Subcutaneous abdominal adipose tissue (tissue), 5 donors: ENCODE measurements at regions not wholly inside any gene's neighbourhood (a gene's known extent, or its start where the extent isn't known, plus 50 kb on each side); places are given as distances from the start of the nearest gene placed in this dataset.

Experiments
- H3K27ac ChIP-seq: one replicate; pipeline ENCODE4 v1.7.0; 2013; ENCODE audit warnings: low read depth, mild to moderate bottlenecking, inconsistent platforms, low read length, moderate library complexity
- H3K27me3 ChIP-seq, 5 donors: one replicate each; pipeline ENCODE4 v1.7.0; 2013; ENCODE audit warnings: low read length in 5 of 5, inconsistent platforms in 1 of 5; ENCODE audit not compliant: control insufficient read depth in 5 of 5, insufficient read depth in 4 of 5
- H3K36me3 ChIP-seq, 5 donors: one replicate each; pipeline ENCODE4 v1.7.0; 2013; ENCODE audit warnings: low read length in 5 of 5; ENCODE audit not compliant: control insufficient read depth in 5 of 5, insufficient read depth in 5 of 5
- H3K4me1 ChIP-seq, 5 donors: one replicate each; pipeline ENCODE4 v1.7.0; 2013; ENCODE audit warnings: low read length in 5 of 5, mild to moderate bottlenecking in 3 of 5, moderate library complexity in 1 of 5; ENCODE audit not compliant: control insufficient read depth in 5 of 5, insufficient read depth in 5 of 5
- H3K4me3 ChIP-seq, 5 donors: one replicate each; pipeline ENCODE4 v1.7.0; 2013; ENCODE audit warnings: low read length in 5 of 5, low read depth in 1 of 5
- H3K9ac ChIP-seq, 5 donors: one replicate each; pipeline ENCODE4 v1.7.0; 2013; ENCODE audit warnings: low read length in 5 of 5, mild to moderate bottlenecking in 4 of 5, moderate library complexity in 3 of 5
- H3K9me3 ChIP-seq, 5 donors: one replicate each; pipeline ENCODE4 v1.7.0; 2013; ENCODE audit warnings: low read length in 5 of 5; ENCODE audit not compliant: control insufficient read depth in 5 of 5
- donor health status: healthy.
- donor health status: healthy.
- donor health status: healthy.
- donor health status: healthy.
- donor health status: healthy.

GRCh38 chr2:83063511-83063910, 1395.6 kb downstream of the SUCLG1 start:
- H3K27me3 ChIP-seq = no peaks in the 10 kb centered on the region
- H3K27ac ChIP-seq = no peak overlapping the region
- no peak overlapping the region for H3K4me3 ChIP-seq
- no peaks in the 10 kb centered on the region for H3K36me3 ChIP-seq
- H3K9ac ChIP-seq = no peak overlapping the region
- peaks cover 0 to 4% (median 0%) of the 10 kb centered on the region in 5 donors for H3K9me3 ChIP-seq
- H3K4me1 ChIP-seq = no peaks in the 10 kb centered on the region

DNA sequence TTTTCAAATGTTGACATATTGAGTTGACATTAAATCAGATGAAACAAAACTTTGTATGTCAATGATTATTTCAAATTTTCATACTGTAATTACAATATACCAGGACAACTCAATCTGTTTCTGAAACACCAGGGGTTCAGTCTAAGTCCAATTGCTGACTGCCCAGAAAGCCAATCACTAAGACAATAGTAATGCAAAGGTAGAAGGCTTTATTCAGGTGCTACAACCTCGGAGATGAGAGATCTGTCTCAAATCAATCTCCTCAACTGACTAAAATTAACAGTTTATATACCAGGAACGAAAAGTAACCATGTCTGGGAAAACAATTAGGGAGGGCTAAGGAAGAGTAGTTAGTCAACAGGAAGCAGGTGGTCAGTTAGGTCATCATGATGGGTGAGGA, 1400.4 kb downstream of the SUCLG1 start:
- H3K9me3 ChIP-seq = peaks cover 0 to 4% (median 0%) of the 10 kb centered on the region in 5 donors
- H3K4me3 ChIP-seq = no peak overlapping the region
- no peak overlapping the region for H3K27ac ChIP-seq
- no peaks in the 10 kb centered on the region for H3K36me3 ChIP-seq
- H3K4me1 ChIP-seq = no peaks in the 10 kb centered on the region
- H3K9ac ChIP-seq = no peak overlapping the region
- H3K27me3 ChIP-seq = no peaks in the 10 kb centered on the region

GRCh38 chr2:83055376-83056010, 1403.6 kb downstream of the SUCLG1 start:
- H3K27ac ChIP-seq = no peak overlapping the region
- H3K4me3 ChIP-seq = no peak overlapping the region
- no peaks in the 10 kb centered on the region for H3K27me3 ChIP-seq
- no peaks in the 10 kb centered on the region for H3K4me1 ChIP-seq
- H3K36me3 ChIP-seq = no peaks in the 10 kb centered on the region
- no peak overlapping the region for H3K9ac ChIP-seq
- H3K9me3 ChIP-seq = peaks cover 0 to 4% (median 0%) of the 10 kb centered on the region in 5 donors

DNA sequence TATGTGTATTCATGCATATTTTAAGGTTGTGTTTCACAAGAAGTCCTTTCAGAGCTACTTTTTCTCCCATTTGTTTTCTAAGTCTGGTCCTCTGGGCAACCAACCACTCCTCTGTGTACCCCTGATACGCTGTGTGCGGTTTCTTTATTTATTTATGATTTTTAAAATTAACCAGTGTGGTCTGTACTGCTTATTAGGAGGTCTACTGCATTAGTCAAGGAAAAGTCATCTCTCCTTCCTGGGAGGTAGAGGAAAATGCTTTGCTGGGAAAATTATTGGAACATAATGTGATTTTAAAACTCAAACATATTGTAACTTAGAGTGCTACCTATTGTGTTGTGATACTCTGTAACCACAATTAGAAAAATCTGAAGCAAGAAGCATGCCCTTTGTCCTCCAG, 1404.3 kb downstream of the SUCLG1 start:
- H3K27ac ChIP-seq = no peak overlapping the region
- no peak overlapping the region for H3K9ac ChIP-seq
- peaks cover 0 to 4% (median 0%) of the 10 kb centered on the region in 5 donors for H3K9me3 ChIP-seq
- H3K27me3 ChIP-seq = no peaks in the 10 kb centered on the region
- no peak overlapping the region for H3K4me3 ChIP-seq
- H3K36me3 ChIP-seq = no peaks in the 10 kb centered on the region
- no peaks in the 10 kb centered on the region for H3K4me1 ChIP-seq

DNA sequence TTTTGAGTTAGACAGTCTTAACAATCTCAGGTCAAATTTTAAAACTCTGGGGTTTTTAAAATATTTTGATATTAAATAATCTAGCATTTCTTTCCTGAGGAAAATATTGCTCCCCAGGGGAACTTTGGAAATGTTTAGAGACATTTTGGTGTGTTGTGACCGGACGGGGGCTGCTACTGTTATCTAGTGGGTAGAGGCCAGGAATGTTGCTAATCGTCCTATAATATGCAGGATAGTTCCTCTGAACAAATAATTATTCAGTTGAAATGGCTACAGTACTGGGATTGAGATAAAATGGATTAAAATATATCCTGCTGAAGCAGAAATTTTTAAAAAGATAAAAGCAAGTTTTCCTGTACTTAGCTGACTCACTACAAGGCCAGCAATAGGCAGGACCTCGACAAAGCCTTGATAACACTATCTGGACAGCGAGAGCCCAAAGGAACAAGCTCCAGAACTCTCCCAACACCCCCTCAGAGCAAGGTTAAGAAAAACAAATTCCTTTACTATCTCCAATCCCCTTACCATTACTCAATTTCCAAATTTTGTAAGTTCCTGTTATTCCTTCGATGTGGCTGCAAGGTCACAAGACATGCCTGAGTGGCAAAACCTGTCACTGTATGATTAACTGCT, 1407.4 kb downstream of the SUCLG1 start:
- no peaks in the 10 kb centered on the region for H3K27me3 ChIP-seq
- H3K9ac ChIP-seq = no peak overlapping the region
- H3K4me1 ChIP-seq = no peaks in the 10 kb centered on the region
- H3K4me3 ChIP-seq = no peak overlapping the region
- H3K36me3 ChIP-seq = no peaks in the 10 kb centered on the region
- no peak overlapping the region for H3K27ac ChIP-seq
- no peaks in the 10 kb centered on the region for H3K9me3 ChIP-seq

- Histone ChIP-seq H3K4me3 (no peak overlapping the region), H3K27me3 (no peaks in the 10 kb centered on the region), H3K9me3 (peaks cover 0 to 4% (median 0%) of the 10 kb centered on the region in 5 donors), H3K9ac (no peak overlapping the region), H3K36me3 (no peaks in the 10 kb centered on the region), H3K27ac (no peak overlapping the region), H3K4me1 (no peaks in the 10 kb centered on the region)
Observed at GRCh38 chr2:83042053-83042452, 1417.0 kb downstream of the SUCLG1 start.

- Histone ChIP-seq H3K36me3 (no peaks in the 10 kb centered on the region), H3K9me3 (no peaks in the 10 kb centered on the region), H3K27ac (no peak overlapping the region), H3K27me3 (no peaks in the 10 kb centered on the region), H3K4me3 (no peak overlapping the region), H3K4me1 (no peaks in the 10 kb centered on the region), H3K9ac (no peak overlapping the region)
Observed at GRCh38 chr2:83022631-83023210, 1436.4 kb downstream of the SUCLG1 start.

- Histone ChIP-seq H3K9ac (no peak overlapping the region), H3K36me3 (no peaks in the 10 kb centered on the region), H3K27ac (no peak overlapping the region), H3K9me3 (no peaks in the 10 kb centered on the region), H3K4me1 (no peaks in the 10 kb centered on the region), H3K27me3 (no peaks in the 10 kb centered on the region), H3K4me3 (no peak overlapping the region)
Observed at GRCh38 chr2:83017366-83018090, 1441.6 kb downstream of the SUCLG1 start.

DNA sequence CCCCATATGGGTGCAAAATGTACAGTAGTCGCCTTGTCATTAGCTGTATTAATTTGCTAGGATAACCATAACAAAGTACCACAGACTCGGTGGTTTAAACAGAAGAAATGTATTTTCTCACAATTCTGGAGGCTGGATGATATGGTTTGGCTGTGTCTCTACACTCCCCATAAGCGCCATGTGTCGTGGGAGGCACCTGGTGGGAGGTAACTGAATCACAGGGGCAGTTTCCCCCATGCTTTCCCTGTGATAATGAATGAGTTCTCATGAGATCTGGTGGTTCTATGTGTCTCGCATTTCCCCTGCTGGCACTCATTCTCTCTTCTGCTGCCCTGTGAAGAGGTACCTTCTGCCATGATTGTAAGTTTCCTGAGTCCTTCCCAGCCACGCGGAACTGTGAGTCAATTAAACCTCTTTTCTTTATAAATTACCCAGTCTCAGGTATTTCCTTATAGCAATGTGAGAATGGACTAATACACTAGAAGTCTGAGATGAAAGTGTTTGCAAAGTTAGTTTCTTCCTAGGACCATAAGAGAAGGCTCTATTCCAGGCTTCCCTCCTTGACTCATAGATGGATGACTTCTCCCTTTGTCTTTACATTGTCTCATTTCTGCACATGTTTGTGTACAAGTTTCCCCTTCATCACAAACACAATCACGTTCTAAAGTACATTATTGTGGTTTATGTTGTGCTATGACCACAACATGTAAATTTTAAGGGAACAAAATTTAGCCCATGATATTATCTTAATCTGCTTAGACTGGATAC, 1442.6 kb downstream of the SUCLG1 start:
- Histone ChIP-seq H3K9me3 (no peaks in the 10 kb centered on the region), H3K27ac (no peak overlapping the region), H3K9ac (no peak overlapping the region), H3K4me3 (no peak overlapping the region), H3K27me3 (no peaks in the 10 kb centered on the region), H3K4me1 (no peaks in the 10 kb centered on the region), H3K36me3 (no peaks in the 10 kb centered on the region)
